Erythroblast (primary cell): ENCODE measurements at regions not wholly inside any gene's neighbourhood (a gene's known extent, or its start where the extent isn't known, plus 50 kb on each side); places are given as distances from the start of the nearest gene placed in this dataset.

Experiments used
- DNase-seq, 2 experiments: peaks; one replicate each; lab custom pipeline; 2025; lab: John Stamatoyannopoulos, UW
- GATA1 ChIP-seq: IDR thresholded peaks from 2 replicates; pipeline ENCODE4 v1.6.1; 2011; ENCODE audit warnings: low read depth, mild to moderate bottlenecking, control low read depth, low read length, moderate library complexity
- POLR2A ChIP-seq: IDR thresholded peaks from 2 replicates; pipeline ENCODE4 v1.6.1; 2011; ENCODE audit warnings: mild to moderate bottlenecking, low read length

DNA sequence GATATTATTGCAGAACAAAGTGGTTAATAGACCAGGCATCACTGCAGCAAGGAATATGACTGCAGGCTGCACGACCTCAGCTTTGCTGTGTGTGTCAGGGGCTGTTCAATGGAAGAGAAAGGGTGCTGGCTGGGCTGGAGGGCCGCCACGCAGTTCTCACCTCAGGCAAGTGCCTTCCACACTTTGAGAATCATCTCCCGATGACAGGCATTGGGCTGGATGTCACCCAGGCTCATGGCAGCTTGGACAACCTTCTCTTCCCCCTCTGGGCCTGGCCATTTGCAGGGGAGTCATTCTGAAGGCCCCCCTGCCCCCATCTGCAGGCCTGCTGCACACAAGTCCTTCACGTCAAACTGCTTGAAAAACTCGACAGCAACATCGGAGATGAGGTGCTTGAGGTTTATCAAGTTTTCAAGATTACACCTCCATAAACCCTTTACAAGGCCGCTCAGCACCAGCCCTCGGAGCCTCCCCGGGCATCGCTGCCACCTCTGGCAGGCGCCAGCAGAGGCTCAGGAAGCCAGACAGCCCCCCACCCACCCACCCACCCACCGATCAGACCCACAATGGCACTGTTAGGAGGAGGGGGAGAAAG lies 165.9 kb upstream of the GSC start:
- DNase-seq: no peak
- no peak for TF ChIP-seq POLR2A
- TF ChIP-seq GATA1: no peak

DNA sequence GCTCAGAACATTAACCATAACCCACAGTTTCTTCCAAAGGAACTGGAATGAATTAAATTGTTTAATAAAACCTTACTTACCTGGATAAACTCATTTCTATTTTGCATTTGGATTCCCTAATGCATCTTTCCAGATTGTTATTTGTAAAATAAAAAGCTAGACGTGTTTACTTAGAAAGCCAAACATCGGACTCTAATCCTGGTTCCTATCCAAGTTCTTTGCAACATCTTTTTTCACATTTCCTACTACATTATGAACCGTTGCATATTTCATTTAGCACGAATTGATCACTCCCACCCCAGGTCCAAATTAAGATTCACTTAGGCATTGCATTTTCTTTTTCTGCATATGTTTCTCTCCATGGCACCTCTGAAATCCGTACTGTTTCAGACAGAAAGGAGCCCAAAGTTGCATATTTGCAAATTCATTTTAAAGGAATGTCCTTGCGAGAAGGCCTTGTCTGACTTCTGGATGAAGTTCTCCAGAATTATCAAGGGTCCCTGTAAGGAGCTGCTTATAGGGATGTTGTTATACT lies 164.4 kb upstream of the GSC start:
- no peak for DNase-seq
- no peak for TF ChIP-seq GATA1
- TF ChIP-seq POLR2A: no peak

DNA sequence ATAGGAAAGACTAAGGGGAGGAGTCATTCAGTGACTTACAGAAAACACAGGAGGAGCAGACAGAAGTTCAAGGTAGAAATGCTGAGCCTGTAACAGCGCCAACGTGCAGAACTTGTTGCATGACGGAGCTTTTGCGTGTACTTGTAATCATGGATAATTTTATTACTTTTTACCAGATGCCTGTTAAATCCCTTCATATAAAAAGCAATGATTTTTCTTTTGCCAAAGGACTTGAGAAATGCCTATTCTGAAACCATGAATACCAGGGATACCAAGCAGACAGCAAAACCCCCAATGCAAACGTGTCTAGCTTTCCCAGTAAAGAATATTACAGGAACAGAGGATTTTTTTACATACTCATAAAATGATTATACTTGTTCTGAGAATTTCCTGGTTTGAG lies 163.6 kb upstream of the GSC start:
- no peak for TF ChIP-seq GATA1
- TF ChIP-seq POLR2A: no peak
- DNase-seq: no peak

DNA sequence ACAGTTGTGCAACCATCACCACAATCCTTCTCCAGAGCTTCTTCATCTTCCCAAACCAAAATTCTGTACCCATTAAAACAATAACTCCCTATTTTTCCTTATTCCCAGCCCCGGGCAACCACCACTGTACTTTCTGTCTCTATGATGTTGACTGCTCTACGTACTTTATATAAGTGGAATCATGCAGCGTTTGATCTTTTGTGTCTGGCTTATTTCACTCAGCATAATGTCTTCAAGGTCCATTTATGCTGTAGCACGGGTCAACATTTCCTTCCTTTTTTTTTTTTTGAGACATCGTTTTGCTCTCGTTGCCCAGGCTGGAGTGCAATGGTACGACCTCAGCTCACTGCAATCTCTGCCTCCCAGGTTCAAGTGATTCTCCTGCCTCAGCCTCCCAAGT lies 162.7 kb upstream of the GSC start:
- DNase-seq: no peak
- TF ChIP-seq POLR2A (no peak), GATA1 (no peak)

DNA sequence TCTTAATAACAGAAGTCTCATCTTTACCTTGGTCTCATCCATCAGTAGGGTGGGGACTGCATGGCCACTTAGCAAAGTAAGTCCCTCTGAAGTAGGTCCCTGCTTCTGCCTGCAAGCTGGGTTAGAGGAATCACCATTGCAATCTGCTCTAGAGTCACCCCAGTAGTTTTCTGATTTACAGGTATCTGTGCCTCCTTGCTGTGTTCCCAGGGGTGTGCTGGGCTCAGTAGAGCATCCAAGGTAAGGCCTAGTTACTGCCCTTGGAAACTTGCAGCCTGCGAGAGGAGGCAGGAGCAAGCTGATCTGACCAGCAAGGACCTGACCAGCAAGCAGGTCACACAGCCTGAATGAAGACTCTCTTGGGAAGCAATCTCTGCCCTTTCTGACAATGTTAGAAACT lies 160.8 kb upstream of the GSC start:
- TF ChIP-seq POLR2A (no peak), GATA1 (no peak)
- no peak for DNase-seq

DNA sequence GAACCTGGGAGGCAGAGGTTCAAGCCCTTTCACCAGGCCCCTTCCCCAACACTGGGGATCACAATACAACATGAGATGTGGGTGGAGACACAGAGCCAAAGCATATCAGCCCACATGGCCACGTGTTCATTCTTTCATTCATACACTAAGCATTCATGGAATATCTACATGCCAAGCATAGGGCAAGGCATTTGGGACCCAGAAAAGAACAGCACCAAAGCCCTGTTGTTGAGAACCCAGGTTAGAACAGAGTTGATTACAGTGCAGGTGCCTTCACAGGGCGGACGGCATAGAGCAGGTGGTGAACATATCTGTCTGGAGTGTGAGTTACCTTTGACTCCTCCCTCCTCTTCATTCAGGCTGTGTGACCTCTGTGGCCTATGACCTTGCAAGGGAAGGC lies 159.4 kb upstream of the GSC start:
- no peak for DNase-seq
- TF ChIP-seq GATA1 (no peak), POLR2A (no peak)

DNA sequence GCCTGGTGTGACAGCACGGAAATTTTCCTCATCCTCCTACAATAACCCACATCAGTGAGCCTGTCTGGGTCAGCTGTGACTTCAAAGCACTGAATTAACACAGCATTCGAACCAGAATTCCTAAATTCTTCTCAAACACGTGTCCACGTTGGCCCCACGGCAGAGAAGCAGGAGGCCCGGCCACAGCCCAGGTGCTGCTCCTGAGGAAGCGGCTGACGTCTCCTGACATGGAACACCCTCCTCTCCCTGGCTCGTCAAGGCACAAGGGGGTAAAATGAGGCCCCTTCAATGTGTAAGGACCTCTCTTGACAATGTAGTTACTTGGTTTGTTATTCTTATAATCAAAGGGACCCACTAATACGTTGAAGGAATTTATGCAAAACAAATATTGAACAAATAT lies 156.3 kb upstream of the GSC start:
- no peak for TF ChIP-seq POLR2A
- no peak for TF ChIP-seq GATA1
- DNase-seq: no peak

DNA sequence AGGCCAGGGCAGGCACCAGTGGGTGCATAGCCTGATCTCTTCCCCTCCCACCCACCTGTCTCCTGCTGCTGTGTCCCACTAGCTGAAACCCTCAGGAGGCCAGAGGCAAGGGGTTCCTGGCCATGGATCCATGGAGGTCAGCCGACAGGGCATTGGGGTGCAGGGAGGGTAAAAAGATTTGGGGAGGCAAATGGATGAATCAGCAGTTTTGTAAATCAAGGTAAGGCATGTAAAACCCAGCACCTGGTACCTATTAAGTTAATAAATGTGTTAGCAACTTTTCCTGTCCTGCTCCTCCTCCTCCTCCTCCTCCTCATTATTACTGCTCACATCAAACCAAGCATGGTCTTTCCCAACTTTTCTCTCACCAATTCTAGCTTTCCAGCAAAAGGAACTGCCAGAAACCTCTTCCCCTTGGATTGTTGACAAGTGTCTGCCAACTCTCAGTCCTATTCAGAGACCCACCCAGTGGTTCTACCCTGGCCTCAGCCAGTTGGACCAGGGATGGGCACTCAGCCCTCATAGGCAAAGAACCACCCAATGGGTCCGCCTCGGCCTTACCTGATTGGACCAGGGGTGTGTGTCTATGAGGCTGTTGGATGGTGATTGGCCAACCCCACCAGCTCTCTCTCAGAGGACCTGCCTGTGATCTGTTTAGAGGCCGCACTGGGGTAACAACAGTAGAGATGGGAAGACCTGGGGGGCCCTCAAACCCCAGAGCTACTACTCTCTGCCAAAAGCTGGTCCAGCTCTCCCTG lies 155.7 kb upstream of the GSC start:
- no peak for DNase-seq
- TF ChIP-seq POLR2A (no peak), GATA1 (no peak)

DNA sequence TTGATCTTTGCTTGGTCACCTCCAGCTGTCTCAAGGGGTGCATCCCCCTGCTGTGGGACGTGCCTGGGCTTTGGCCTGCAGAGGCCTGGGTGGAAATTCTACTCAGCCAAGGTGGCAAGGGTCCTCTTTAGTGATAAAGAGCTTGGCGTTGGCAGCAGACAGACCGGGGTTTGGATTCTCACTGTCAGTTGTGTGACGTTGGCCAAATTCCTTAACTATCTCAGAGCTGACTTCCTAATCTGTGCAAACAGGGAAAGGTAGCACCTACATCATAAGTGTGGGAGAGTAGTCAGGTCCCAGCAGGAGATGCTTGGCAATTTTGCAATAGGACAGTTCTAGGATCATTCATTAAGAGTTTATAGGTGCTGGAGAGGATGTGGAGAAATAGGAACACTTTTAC lies 154.3 kb upstream of the GSC start:
- TF ChIP-seq POLR2A (no peak), GATA1 (no peak)
- no peak for DNase-seq

DNA sequence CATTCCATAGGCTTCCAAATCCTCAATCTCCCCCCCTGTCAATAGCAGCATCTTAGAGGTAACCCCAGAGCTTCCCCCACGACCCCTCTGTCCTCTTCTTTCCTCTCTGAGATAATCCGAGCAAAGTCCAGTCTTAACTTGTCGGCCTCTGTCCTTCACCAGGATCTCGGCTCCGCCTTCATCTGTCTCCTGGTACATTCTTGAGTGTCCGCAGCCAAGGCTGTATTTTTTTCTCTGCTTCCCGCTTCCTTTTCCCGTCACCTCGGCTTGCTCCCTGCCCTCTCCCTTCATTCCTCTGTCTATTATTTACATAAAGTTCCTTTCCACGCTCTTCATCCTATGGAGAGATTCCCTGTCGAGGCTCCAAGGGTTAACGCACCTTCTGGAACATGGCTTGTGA lies 153.9 kb upstream of the GSC start:
- TF ChIP-seq POLR2A (no peak), GATA1 (no peak)
- DNase-seq: no peak

DNA sequence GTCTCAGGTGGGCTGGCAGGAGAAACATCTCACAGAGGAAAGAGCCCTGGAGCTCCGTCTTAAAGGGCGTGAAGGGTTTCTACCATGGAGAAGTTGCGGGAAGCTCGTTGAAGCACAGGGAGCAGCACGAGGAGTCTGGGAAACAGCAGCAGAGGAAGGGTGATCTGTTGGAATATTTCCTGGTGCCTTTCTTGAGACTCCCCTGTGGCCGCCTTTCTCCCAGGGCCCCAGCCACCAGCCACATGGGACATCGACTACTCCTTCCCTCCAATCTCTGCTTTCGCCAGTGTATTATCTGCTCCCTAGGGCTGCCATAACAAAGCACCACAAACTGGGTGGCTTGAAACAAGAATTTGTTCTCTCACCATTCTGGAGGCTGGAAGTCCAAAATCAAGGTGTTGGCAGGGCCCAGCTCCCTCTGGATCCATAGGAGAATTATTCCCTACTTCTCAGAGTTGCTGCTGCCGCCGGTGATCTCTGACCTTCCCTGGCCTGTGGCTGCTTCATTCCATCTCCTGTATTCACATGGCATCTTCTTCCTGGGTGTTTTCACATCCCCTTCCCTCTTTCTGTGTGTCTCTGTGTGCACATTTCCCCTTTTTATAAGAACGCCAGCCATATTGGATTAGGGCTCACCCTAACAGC lies 152.8 kb upstream of the GSC start:
- TF ChIP-seq GATA1 (no peak), POLR2A (no peak)
- no peak for DNase-seq

DNA sequence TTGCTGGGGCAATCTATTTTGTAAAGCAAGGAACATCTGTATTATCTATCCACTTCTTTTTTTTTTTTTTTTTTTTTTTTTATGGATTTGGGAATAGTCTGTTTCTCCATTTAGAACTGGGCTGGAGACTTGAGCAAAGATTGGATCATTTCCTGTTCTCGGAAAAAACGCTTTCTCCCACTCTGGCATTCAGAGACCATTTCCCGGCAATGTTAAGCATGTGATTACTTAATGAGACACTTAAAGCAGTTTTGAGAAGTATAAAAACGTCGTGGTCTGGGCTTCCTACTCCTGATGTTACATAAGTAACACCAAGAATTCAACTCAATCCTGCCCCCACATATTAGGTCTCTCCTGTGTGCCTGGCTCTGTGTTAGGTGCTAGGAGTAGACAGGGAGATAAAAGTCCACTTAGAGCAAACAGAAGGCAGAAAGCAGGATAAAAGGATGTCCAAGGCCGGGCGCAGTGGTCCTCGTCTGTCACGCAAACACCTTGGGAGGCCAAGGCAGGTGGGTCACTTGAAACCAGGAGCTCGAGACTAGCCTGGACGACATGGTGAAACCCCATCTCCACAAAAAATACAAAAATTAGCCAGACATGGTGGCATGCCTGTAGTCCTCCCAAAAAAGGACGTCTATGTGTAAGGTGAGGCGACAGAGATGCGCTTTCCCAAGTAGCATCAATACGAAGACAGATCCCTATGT lies 152.1 kb upstream of the GSC start:
- no peak for DNase-seq
- TF ChIP-seq POLR2A (no peak), GATA1 (no peak)

DNA sequence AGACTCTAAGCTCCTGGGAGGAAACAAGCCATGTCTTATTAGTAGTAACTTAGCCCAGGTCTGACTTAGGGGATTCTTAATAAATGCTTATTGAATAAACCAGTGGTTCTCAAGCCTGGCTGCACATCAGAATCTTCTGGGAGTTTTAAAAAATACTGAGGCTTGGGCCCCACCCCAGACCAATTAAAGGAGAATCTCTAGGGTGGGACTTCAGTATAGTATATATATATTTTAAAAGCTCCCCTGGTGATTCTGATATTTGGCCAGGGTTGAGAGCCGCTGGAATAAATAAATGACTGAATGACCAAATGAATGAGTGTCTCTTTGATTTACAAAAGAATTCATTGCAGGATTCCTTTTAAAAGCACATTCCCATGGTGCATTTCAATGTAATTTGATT lies 151.5 kb upstream of the GSC start:
- TF ChIP-seq GATA1 (no peak), POLR2A (no peak)
- DNase-seq: no peak

DNA sequence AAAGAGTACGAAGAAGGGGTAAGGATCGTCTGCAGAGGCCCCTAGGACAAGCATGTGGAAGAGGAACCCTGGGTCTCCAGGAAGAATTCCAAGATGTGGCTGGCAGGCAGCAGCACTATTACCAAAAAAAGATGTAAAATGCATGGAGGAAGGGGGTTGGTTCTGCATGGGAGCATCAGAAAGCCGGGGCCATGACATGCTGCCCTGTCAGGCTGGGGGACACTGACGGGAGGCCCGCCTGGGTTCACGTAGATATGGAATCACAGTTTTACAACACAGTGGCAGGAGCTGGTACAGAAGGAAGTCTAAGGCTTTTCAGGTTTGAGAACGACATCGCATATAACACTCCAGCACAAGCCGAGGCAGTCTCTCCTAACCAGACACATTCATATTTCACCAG lies 150.0 kb upstream of the GSC start:
- no peak for TF ChIP-seq POLR2A
- TF ChIP-seq GATA1: no peak
- no peak for DNase-seq
